Head of caudate nucleus (tissue), 42 donors: ENCODE measurements at regions not wholly inside any gene's neighbourhood (a gene's known extent, or its start where the extent isn't known, plus 50 kb on each side); places are given as distances from the start of the nearest gene placed in this dataset.
A peak's percentile ranks its signal among the peaks of the same experiment; 100 is the strongest.

Source experiments
- DNase-seq, 42 donors: peaks; one replicate each; pipeline versions ENCODE4 v3.0.0 to v3.0.0-alpha.2; 2020 to 2021; ENCODE audit warnings: mixed read lengths in 7 of 42
- intact Hi-C: fragments of 100-400 bp; cut with DNase I; formaldehyde crosslinking; loops from one replicate; pipeline ENCODE4 v1.15.0; 2022

GRCh38 chr4:89665662-89666061, 171.3 kb downstream of the SNCA start:
- intact Hi-C loops: no loop called here
- no peak for DNase-seq

DNA sequence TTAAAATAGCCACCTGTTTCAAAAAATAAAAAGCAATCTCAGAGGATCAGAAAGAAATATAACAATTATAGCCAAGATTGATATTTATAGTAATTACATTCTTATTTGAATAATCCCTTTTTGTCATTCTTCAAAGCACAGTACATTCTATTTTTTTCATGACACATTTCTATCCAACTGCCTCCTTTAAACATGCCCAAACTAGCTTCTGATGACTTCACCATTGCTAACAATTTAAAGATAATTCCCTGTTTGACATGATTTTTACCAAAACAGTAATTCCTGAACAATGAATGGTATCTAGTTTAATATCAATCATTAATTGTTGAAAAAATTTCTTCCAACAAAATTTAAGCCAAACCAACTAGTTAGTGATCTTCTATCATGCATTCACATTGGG, 172.4 kb downstream of the SNCA start:
- DNase-seq: no peak
- intact Hi-C loops: no loop called here

DNA sequence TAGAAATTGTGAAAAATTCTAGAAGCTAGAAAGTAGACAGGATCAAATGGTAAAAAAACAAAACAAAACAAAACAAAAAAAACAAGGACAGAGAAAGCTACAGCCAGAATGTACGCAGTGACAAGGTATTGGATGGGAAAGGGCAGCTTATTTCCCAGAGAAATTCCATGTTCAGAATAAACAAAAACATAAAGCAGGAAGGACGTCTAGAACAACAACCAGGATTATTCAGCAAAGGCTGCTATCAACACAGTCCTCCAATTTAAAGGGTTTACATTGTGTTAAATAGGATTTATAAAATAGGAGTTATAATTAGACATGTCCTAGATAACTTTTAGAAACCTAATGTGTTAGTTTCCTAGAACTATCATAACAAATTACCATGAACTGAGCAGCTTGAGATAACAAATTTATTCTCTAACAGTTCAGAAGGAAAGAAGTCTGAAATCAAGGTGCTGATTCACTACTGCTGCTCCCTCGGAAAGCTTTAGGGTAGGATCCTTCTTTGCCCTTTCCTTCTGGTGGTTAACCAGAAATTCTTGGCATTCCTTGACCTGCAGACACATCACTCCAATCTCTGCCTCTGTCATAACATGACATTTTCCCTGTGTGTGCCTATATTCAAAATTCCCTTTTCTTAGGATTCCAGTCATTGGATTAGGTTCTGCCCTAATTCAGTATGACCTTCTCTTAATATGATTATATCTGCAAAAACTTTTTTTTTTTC, 175.6 kb downstream of the SNCA start:
- DNase-seq: no peak
- intact Hi-C loops: no loop called here

DNA sequence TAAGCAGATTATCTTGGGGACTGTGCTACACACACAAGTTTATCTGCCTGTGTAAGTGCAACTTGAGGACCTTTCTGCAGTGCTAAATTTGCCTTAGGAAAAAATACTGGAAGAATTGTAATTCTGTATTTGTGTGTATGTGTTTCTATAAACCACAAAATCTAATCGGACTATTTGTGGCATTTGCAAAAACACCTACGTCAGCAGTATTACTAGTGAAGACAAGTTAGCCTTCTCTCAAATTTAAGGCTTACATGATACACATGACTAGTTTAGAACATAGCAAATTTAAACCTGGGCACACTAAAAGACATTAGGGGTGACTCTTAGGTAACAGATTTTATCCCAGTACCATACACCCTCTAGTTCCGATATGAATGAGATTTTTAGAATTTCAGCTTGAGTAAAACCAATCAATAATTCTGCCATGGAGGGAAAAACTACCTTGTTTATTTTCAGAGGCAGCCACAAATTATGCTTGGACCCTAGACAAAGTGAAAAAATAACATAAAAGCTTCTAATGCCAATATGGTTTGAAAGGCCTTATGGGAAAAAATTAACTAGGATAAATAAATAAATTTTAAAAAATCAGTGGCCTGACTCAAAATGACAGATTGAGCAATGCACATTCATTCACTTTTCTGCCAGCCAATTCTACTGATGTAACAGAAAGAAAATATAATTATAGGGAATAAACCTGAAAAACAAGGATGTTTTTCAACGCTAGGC, 176.4 kb downstream of the SNCA start:
- intact Hi-C loops: no loop called here
- no peak for DNase-seq

GRCh38 chr4:89658701-89659024, 178.3 kb downstream of the SNCA start:
- DNase-seq: no peak
- intact Hi-C loops: loop anchor here (10.0 kb wide), 2 partner anchors 186 to 246 kb away; no protein-coding TSS in a partner anchor

DNA sequence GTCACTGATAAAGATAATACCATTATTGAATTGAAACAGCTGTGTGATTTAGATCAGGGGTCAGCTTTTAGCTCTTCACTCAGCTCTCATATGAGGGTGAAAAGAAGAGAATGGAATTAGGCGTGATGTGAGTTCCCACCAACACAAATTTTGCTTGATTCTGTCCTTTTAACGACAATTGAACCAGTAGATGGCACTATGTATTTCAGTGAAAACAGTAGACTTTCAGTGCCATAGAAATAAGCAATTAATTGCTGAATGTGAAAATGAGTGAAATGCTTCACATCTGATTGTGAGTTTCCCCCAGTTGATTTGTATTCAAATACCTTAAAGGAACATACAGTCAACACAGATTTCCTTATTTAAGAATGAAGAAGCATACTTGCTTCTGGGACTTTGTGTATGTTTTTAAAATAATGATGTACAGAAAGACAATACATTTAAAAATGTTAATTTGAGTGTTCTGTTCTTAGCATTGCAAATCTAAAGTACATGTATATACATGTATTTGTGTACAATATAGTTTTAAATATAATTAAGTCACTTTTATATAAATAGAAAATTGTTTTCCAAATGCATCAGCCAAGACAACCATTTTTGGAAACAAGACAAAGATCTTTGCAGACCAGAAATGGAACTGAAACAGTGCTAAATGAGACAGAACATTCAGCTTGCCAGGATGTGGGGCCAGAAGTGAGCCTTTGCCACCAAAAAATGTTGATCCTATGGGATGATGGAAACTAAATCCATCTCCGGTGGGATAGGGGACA, 178.8 kb downstream of the SNCA start:
- DNase-seq: peak in 2 of 42 donors; percentile 15 to 29
- intact Hi-C loops: loop anchor here (10.0 kb wide), 2 partner anchors 187 to 247 kb away; no protein-coding TSS in a partner anchor

GRCh38 chr4:89653012-89653411, 183.9 kb downstream of the SNCA start:
- no peak for DNase-seq
- intact Hi-C loops: loop anchor here (10.0 kb wide), 2 partner anchors 192 to 252 kb away; no protein-coding TSS in a partner anchor

- intact Hi-C loops: no loop called here
- DNase-seq: no peak
These were observed 191.5 kb downstream of the SNCA start for GRCh38 chr4:89645482-89645881.

DNA sequence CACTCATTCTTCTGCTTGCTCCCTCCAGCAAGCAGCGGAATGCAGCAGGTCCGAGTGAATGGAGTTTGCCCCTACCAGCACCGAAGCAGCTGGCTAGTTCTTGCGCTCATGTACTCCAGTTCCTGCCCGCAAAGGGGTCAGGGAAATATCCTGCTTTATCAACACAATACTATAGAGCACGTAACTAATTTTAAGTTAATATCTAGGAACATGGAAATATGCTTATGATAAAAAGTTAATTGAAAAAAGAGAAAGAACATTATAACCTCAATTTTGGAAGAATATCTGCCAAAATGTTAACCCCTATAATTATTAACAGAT, 195.6 kb downstream of the SNCA start:
- intact Hi-C loops: no loop called here
- DNase-seq: no peak

- intact Hi-C loops: no loop called here
- DNase-seq: peak in 35 of 42 donors; percentile 5 to 56 (median 24)
These were observed 196.2 kb downstream of the SNCA start for GRCh38 chr4:89640620-89641366.

- intact Hi-C loops: no loop called here
- DNase-seq: no peak
These were observed 197.6 kb downstream of the SNCA start for GRCh38 chr4:89639395-89639794.

GRCh38 chr4:89625599-89626293, 211.2 kb downstream of the SNCA start:
- intact Hi-C loops: no loop called here
- no peak for DNase-seq

- intact Hi-C loops: no loop called here
- no peak for DNase-seq
These were observed 217.6 kb downstream of the SNCA start for GRCh38 chr4:89619206-89619962.

DNA sequence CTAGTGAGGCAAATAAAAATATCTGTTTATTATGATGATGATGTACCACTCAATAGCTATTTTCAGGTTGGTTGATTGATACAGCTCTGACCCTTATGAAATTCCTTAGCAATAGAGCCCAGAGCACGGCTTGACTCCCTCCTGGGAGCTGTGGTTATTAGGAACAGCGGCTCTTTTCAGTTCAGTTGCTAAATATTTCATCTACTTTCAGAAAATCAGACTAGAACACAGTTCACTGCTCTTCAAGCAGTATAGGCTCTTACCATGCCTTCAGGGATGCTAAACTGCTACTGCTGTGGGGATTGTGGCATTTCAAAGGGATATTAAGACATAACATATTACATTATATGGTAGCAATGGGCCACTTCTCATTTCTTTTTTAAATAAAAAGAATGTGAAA, 218.8 kb downstream of the SNCA start:
- no peak for DNase-seq
- intact Hi-C loops: no loop called here

GRCh38 chr4:89617317-89617716, 219.6 kb downstream of the SNCA start:
- intact Hi-C loops: no loop called here
- DNase-seq: no peak

DNA sequence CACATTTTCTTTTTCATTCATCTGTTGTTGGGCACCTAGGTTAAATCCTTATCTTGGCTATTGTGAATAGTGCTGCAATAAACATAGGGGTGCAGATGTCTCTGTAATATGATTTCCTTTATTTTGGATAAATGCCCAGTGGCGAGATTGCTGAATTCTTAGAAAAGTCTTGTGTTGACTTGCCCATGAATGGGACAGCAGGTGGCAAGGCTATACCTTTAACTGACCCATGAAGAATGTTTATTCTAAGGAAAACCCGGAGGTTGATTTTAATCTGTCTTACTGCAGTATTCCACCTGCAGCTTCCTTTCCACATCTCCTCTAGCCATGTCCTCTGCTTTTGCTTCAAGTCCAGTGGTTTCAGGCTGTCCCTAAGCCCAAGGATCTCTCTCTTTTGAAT, 220.6 kb downstream of the SNCA start:
- no peak for DNase-seq
- intact Hi-C loops: no loop called here

DNA sequence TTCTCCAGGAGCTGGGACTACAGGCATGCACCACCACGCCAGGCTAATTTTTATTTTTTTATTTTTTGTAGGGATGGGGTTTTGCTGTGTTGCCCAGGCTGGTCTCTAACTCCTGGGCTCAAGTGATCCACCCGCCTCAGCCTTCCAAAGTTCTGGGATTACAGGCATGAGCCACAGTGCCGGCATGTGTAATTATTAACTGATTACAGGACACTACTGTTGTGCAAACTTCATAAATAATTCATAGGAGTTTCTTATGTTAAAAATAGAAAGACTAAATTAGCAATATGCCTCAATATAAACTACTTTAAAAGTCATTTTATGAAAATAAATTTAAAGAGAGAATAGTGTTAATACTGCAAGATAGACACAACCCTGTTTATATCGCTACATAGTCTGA, 221.9 kb downstream of the SNCA start:
- intact Hi-C loops: no loop called here
- DNase-seq: no peak

DNA sequence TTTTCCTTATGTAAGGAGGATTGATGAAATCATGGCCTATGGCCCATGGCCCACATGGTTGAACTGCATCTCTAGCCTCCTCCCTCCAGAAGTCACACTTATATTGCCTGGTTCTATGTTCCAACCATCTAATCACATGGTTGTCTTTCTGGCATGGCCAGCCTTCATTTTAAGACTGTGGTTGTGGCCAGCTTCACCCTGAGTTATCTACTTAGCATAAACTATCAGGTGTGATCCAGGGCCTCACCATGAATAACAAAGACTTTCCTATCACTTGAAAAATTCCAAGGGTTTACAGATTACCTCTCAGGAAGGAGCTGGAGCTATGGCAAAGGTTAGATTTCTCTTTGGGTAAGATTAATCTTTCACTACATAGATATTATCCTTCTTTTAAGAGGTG, 222.8 kb downstream of the SNCA start:
- DNase-seq: no peak
- intact Hi-C loops: no loop called here
